SK-N-SH (cell line): ENCODE measurements at regions not wholly inside any gene's neighbourhood (a gene's known extent, or its start where the extent isn't known, plus 50 kb on each side); places are given as distances from the start of the nearest gene placed in this dataset.

Source experiments
- CTCF ChIP-seq: fragments of 200-600 bp; sonication (generic); IDR thresholded peaks from 2 replicates; pipeline ENCODE4 v1.6.1; 2017; ENCODE audit warnings: antibody characterized with exemption, mild to moderate bottlenecking, moderate library complexity
- EP300 ChIP-seq, 2 experiments: IDR thresholded peaks; 2 replicates each; pipeline versions ENCODE4 v1.4.0 to v1.6.1; 2012; ENCODE audit warnings: borderline replicate concordance in 1 of 2, low read depth in 1 of 2, low read length in 1 of 2
- FOXM1 ChIP-seq: IDR thresholded peaks from 2 replicates; pipeline ENCODE4 v1.4.0; 2012; ENCODE audit warnings: low read depth, mild to moderate bottlenecking
- MXI1 ChIP-seq: IDR thresholded peaks from 2 replicates; pipeline ENCODE4 v1.6.1; 2012; ENCODE audit warnings: mild to moderate bottlenecking, low read depth, low read length, improper control_type of control experiment
- NFIC ChIP-seq: IDR thresholded peaks from 2 replicates; pipeline ENCODE4 v1.4.0; 2012; ENCODE audit warnings: borderline replicate concordance
- POLR2AphosphoS5 ChIP-seq: IDR thresholded peaks from 2 replicates; pipeline ENCODE4 v1.6.1; 2012; ENCODE audit warnings: low read depth, low read length
- RAD21 ChIP-seq: IDR thresholded peaks from 2 replicates; pipeline ENCODE4 v1.6.1; 2012; ENCODE audit warnings: mild to moderate bottlenecking, low read length
- RXRA ChIP-seq: IDR thresholded peaks from 2 replicates; pipeline ENCODE4 v1.4.0; 2012; ENCODE audit warnings: low read depth, mild to moderate bottlenecking, borderline replicate concordance
- TAF1 ChIP-seq: IDR thresholded peaks from 2 replicates; pipeline ENCODE4 v1.6.1; 2012; ENCODE audit warnings: low read depth, mild to moderate bottlenecking, low read length, moderate library complexity, borderline replicate concordance
- USF2 ChIP-seq: fragments of 150-350 bp; IDR thresholded peaks from 2 replicates; pipeline ENCODE4 v1.6.1; 2017; ENCODE audit warnings: antibody characterized with exemption, low read length, low read depth, borderline replicate concordance
- ZBTB33 ChIP-seq: IDR thresholded peaks from 2 replicates; pipeline ENCODE4 v1.4.0; 2012; ENCODE audit warnings: low read depth, borderline replicate concordance
- TF ChIP-seq, protein P1 (sequence below): IDR thresholded peaks from 2 replicates; pipeline ENCODE4; 2012

DNA sequence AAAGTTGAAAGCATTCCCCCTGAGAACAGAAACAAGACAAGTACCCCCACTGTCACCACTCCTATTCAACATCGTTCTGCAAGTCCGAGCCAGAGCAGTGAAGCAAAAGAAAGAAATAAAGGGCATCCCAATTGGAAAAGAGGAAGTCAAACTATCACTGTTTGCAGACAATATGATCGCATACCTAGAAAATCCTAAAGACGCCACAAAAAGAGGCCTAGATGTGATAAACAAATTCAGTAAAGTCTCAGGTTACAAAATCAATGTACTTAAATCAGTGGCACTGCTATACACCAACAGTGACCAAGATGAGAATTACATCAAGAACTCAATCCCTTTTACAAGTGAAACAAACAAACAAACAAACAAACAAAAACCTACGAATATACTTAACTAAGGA lies 87.7 kb upstream of the COCH start:
- TF ChIP-seq CTCF, result no peak
- TF ChIP-seq, protein P1, sequence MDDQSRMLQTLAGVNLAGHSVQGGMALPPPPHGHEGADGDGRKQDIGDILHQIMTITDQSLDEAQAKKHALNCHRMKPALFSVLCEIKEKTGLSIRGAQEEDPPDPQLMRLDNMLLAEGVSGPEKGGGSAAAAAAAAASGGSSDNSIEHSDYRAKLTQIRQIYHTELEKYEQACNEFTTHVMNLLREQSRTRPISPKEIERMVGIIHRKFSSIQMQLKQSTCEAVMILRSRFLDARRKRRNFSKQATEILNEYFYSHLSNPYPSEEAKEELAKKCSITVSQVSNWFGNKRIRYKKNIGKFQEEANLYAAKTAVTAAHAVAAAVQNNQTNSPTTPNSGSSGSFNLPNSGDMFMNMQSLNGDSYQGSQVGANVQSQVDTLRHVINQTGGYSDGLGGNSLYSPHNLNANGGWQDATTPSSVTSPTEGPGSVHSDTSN, result no peak
- TF ChIP-seq NFIC, result no peak
- TF ChIP-seq ZBTB33, result no peak
- no peak for TF ChIP-seq TAF1
- TF ChIP-seq FOXM1, result no peak
- no peak for TF ChIP-seq EP300 (IDR thresholded peaks at IDR 0.05; ENCODE audit: borderline replicate concordance in 1 of 2, low read depth in 1 of 2, low read length in 1 of 2)
- TF ChIP-seq USF2, result no peak
- no peak for TF ChIP-seq POLR2AphosphoS5
- no peak for TF ChIP-seq MXI1
- TF ChIP-seq RXRA, result no peak
- no peak for TF ChIP-seq RAD21
